ENCODE measurements at regions not wholly inside any gene's neighbourhood (a gene's known extent, or its start where the extent isn't known, plus 50 kb on each side); places are given as distances from the start of the nearest gene placed in this dataset.

GRCh38 chr13:91135968-91136367, 211.5 kb upstream of the MIR17HG start:
- TF ChIP-seq CTCF (IDR thresholded peaks at IDR 0.05; ENCODE audit: low read length, missing control alignments): no peak
- no peak overlapping the region for H3K4me3 ChIP-seq (replicated peaks; ENCODE audit: low read depth, low read length)
- DNase-seq (ENCODE audit: low read depth): no peak

GRCh38 chr13:91136806-91137205, 210.7 kb upstream of the MIR17HG start:
- H3K4me3 ChIP-seq (replicated peaks; ENCODE audit: low read depth, low read length): no peak overlapping the region
- TF ChIP-seq CTCF (IDR thresholded peaks at IDR 0.05; ENCODE audit: low read length, missing control alignments): no peak

GRCh38 chr13:91139232-91139631, 208.3 kb upstream of the MIR17HG start:
- no peak for TF ChIP-seq CTCF (IDR thresholded peaks at IDR 0.05; ENCODE audit: low read length, missing control alignments)
- H3K4me3 ChIP-seq (replicated peaks; ENCODE audit: low read depth, low read length): no peak overlapping the region
- DNase-seq (ENCODE audit: low read depth): no peak

More at GRCh38 chr13:91136806-91137205, 210.7 kb upstream of the MIR17HG start:
- DNase-seq (ENCODE audit: low read depth): no peak

- no peak overlapping the region for H3K4me3 ChIP-seq (replicated peaks; ENCODE audit: low read depth, low read length)
- no peak for TF ChIP-seq CTCF (IDR thresholded peaks at IDR 0.05; ENCODE audit: low read length, missing control alignments)
- no peak for DNase-seq (ENCODE audit: low read depth)
These were observed 205.9 kb upstream of the MIR17HG start for GRCh38 chr13:91141543-91142061.

GRCh38 chr13:91142572-91142971, 204.9 kb upstream of the MIR17HG start:
- peak; percentile 61 for DNase-seq (ENCODE audit: low read depth)
- TF ChIP-seq CTCF (IDR thresholded peaks at IDR 0.05; ENCODE audit: low read length, missing control alignments): no peak
- no peak overlapping the region for H3K4me3 ChIP-seq (replicated peaks; ENCODE audit: low read depth, low read length)

GRCh38 chr13:91144054-91144453, 203.4 kb upstream of the MIR17HG start:
- TF ChIP-seq CTCF (IDR thresholded peaks at IDR 0.05; ENCODE audit: low read length, missing control alignments): no peak
- no peak overlapping the region for H3K4me3 ChIP-seq (replicated peaks; ENCODE audit: low read depth, low read length)
- no peak for DNase-seq (ENCODE audit: low read depth)

- TF ChIP-seq CTCF (IDR thresholded peaks at IDR 0.05; ENCODE audit: low read length, missing control alignments): no peak
- no peak for DNase-seq (ENCODE audit: low read depth)
- no peak overlapping the region for H3K4me3 ChIP-seq (replicated peaks; ENCODE audit: low read depth, low read length)
These were observed 203.0 kb upstream of the MIR17HG start for GRCh38 chr13:91144486-91144885.
